ENCODE measurements at regions not wholly inside any gene's neighbourhood (a gene's known extent, or its start where the extent isn't known, plus 50 kb on each side); places are given as distances from the start of the nearest gene placed in this dataset.

- TF ChIP-seq CTCF (IDR thresholded peaks at IDR 0.05; ENCODE audit: low read depth, low read length): no peak
- no peak for TF ChIP-seq MAX (IDR thresholded peaks at IDR 0.05; ENCODE audit: low read depth, low read length)
- no peak for TF ChIP-seq POLR2A (IDR thresholded peaks at IDR 0.05; ENCODE audit: extremely low read depth, insufficient read length)
Measured at GRCh38 chr18:60646725-60647124, 274.1 kb upstream of the MC4R start.

Measured in NB4 (cell line).